ENCODE measurements at regions not wholly inside any gene's neighbourhood (a gene's known extent, or its start where the extent isn't known, plus 50 kb on each side); places are given as distances from the start of the nearest gene placed in this dataset.

DNA sequence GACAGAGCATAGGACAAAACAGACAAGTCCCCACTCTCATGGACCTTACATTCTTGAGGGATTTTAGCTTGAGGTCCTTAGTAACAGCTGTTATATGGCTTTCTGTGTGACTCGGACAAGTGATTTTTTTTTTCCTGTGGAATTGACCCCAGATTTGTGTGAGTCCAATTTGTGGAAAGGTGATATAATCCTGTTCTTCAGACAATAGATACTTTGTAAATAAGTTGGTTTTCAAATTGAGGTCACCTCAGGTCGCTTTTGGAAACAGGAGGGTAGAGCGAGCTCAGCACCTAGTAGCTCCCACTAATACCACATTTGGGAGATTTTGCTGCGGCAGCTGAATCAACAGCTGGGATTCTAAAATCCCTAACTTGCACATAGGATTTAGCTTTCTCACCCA is 1008.8 kb downstream of the ADGRL3 start:
- Histone ChIP-seq H2AFZ (ENCODE audit: low read length, unreplicated experiment) (no peak overlapping the region), H3K4me3 (ENCODE audit: low read depth, low read length) (no peak overlapping the region), H3K79me2 (ENCODE audit: control insufficient read depth, insufficient read depth, low read length, unreplicated experiment) (no peaks in the 10 kb centered on the region), H3K36me3 (ENCODE audit: insufficient read depth, low read length) (no peaks in the 10 kb centered on the region), H3K27me3 (ENCODE audit: insufficient read depth, low read length) (no peaks in the 10 kb centered on the region), H3K27ac (ENCODE audit: low read depth, low read length) (no peak overlapping the region), H3K4me1 (ENCODE audit: control insufficient read depth, insufficient read depth, low read length, unreplicated experiment) (no peaks in the 10 kb centered on the region)

DNA sequence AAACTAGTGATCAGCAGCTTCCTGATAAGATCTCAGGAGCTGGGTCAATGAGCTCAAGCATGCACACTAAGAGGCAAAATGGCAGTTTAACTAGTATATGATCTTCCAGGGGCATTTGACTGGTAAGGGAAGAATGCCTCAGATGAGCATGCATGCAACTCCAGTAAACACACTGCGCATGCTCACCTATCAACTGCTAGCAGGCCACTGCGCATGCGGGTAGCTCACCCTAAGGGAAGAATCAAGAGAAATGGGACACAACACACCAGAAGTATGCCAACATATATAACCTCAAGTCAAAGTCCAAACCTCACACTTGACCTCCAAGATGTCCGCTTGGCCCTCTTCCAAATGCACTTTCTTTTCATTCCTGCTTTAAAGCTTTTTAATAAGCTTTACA is 1004.0 kb downstream of the ADGRL3 start:
- Histone ChIP-seq H3K27me3 (ENCODE audit: insufficient read depth, low read length) (no peaks in the 10 kb centered on the region), H3K4me1 (ENCODE audit: control insufficient read depth, insufficient read depth, low read length, unreplicated experiment) (no peaks in the 10 kb centered on the region), H3K4me3 (ENCODE audit: low read depth, low read length) (no peak overlapping the region), H3K36me3 (ENCODE audit: insufficient read depth, low read length) (no peaks in the 10 kb centered on the region), H3K27ac (ENCODE audit: low read depth, low read length) (no peak overlapping the region), H3K79me2 (ENCODE audit: control insufficient read depth, insufficient read depth, low read length, unreplicated experiment) (no peaks in the 10 kb centered on the region), H2AFZ (ENCODE audit: low read length, unreplicated experiment) (no peak overlapping the region)

DNA sequence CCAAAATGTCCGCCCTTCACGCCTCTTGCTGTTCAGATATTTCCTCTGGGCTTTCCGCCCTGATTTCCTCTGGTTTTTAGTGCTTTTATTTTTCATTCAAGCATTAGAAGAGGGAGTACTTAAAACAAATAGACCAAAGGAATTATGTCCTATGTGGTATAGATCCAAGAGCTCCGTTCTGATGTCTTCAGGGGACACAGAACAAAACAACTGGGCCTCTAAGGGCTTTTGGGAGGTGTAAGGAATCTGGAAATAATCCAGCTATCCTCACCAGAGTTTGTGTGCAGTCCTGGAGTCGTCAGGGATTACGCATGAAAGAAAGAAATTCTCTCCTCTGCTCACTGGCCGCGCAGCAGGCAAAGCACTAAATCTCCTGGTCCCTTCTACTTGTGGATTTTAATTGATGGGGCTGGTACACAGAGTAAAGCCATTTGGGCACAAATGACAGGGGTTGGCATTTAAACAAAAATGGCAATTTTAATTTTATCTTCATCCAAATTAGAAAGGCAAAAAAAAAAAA is 999.2 kb downstream of the ADGRL3 start:
- no peak overlapping the region for H2AFZ ChIP-seq (ENCODE audit: low read length, unreplicated experiment)
- no peaks in the 10 kb centered on the region for H3K27me3 ChIP-seq (ENCODE audit: insufficient read depth, low read length)
- no peak overlapping the region for H3K27ac ChIP-seq (ENCODE audit: low read depth, low read length)
- H3K36me3 ChIP-seq (ENCODE audit: insufficient read depth, low read length), result no peaks in the 10 kb centered on the region
- H3K4me1 ChIP-seq (ENCODE audit: control insufficient read depth, insufficient read depth, low read length, unreplicated experiment), result no peaks in the 10 kb centered on the region
- H3K4me3 ChIP-seq (ENCODE audit: low read depth, low read length), result no peak overlapping the region
- no peaks in the 10 kb centered on the region for H3K79me2 ChIP-seq (ENCODE audit: control insufficient read depth, insufficient read depth, low read length, unreplicated experiment)

DNA sequence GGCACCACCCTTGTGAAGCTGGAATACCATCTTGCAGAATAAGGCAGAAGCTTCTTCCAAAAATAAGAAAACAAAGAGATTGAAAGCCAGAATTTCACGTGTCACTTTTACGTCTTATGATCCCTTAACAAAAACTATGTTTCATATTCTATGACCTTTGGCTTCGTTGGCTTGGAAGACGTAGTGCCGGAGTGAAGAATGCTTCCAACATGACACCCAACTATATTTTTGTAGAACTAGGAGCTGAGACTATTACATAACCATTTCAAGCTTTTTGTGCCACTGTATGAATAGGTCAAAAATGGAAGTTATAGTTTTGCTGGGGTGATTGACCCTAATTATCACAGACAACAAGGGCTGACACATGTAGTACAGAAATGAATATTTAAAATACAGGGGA is 996.2 kb downstream of the ADGRL3 start:
- H3K27ac ChIP-seq (ENCODE audit: low read depth, low read length), result no peak overlapping the region
- no peaks in the 10 kb centered on the region for H3K79me2 ChIP-seq (ENCODE audit: control insufficient read depth, insufficient read depth, low read length, unreplicated experiment)
- H3K4me3 ChIP-seq (ENCODE audit: low read depth, low read length), result no peak overlapping the region
- no peak overlapping the region for H2AFZ ChIP-seq (ENCODE audit: low read length, unreplicated experiment)
- H3K27me3 ChIP-seq (ENCODE audit: insufficient read depth, low read length), result no peaks in the 10 kb centered on the region
- H3K36me3 ChIP-seq (ENCODE audit: insufficient read depth, low read length), result no peaks in the 10 kb centered on the region
- no peaks in the 10 kb centered on the region for H3K4me1 ChIP-seq (ENCODE audit: control insufficient read depth, insufficient read depth, low read length, unreplicated experiment)

DNA sequence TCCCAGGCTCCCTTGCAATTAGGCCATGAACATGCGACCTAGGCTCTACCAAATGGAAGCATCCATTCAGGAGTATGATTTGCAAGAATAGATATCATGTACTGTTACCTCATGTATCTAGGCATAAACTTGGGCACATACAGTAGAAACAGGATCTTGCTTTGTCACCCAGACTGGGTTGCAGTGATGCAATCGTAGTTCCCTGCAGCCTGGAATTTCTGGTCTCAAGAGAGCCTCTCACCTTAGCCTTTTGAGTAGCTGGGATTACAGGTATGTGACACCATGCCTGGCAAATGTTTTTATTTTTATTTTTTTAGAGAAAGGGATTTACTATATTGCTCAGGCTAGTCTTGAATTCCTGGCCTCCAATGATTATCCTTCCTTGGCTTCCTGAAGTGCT is 994.2 kb downstream of the ADGRL3 start:
- Histone ChIP-seq H3K4me3 (ENCODE audit: low read depth, low read length) (no peak overlapping the region), H3K27ac (ENCODE audit: low read depth, low read length) (no peak overlapping the region), H3K27me3 (ENCODE audit: insufficient read depth, low read length) (no peaks in the 10 kb centered on the region), H3K36me3 (ENCODE audit: insufficient read depth, low read length) (no peaks in the 10 kb centered on the region), H3K4me1 (ENCODE audit: control insufficient read depth, insufficient read depth, low read length, unreplicated experiment) (no peaks in the 10 kb centered on the region), H2AFZ (ENCODE audit: low read length, unreplicated experiment) (no peak overlapping the region), H3K79me2 (ENCODE audit: control insufficient read depth, insufficient read depth, low read length, unreplicated experiment) (no peaks in the 10 kb centered on the region)

DNA sequence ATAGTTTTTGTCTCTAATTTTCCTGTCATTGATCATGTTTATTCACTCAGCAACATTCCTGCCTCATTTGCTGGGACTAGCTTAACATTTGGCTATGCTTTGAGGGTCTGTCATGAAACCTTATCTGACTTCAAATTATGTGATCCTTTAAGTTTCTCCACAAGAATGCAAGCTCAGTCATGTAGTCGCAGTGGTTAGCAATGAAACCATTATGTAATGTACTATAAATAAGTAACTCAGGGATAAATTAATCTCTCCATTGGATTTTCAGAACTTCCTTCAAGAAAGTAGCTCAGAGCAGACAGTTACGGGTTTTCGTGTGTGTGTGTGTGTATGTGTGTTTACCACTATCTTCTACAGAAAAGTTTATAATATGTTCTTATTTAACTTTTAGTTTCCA is 993.6 kb downstream of the ADGRL3 start:
- no peak overlapping the region for H3K27ac ChIP-seq (ENCODE audit: low read depth, low read length)
- no peaks in the 10 kb centered on the region for H3K36me3 ChIP-seq (ENCODE audit: insufficient read depth, low read length)
- H3K4me1 ChIP-seq (ENCODE audit: control insufficient read depth, insufficient read depth, low read length, unreplicated experiment), result no peaks in the 10 kb centered on the region
- no peak overlapping the region for H3K4me3 ChIP-seq (ENCODE audit: low read depth, low read length)
- no peak overlapping the region for H2AFZ ChIP-seq (ENCODE audit: low read length, unreplicated experiment)
- no peaks in the 10 kb centered on the region for H3K27me3 ChIP-seq (ENCODE audit: insufficient read depth, low read length)
- no peaks in the 10 kb centered on the region for H3K79me2 ChIP-seq (ENCODE audit: control insufficient read depth, insufficient read depth, low read length, unreplicated experiment)

DNA sequence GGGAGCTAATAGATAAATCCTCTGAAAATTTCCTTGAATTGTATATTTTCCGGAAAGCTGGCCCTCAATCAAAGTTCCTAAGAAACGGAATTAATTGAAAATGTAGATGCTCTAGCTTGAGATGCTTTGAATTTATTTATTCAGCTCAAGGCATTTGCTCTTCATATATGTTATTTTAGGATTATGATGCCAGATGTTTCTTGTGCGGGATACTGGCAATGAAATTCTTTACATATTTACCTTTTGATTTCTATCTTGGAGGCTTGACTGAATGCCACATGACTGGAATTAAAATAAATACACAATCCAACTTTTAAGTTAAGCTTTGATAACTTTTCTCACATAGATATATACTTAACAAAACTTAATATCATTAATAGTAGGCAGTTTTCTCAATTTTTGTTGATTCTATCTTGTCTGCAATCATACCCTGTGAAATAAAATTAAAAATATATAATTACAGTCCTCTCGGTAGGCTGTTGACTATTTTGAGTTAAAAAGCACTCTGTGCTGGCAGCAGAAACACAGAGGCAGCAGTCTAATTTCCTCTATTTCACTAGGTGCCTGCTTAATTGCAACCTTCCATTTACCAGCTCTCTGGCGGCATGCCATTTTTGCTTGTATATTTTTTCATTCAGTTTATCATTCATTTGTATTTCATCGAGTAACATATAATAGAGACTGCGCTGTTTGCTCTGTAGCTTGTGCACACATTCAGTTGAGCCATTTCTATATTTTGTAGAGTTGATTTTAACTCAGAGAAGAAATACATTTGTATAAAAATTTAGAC is 991.5 kb downstream of the ADGRL3 start:
- no peaks in the 10 kb centered on the region for H3K36me3 ChIP-seq (ENCODE audit: insufficient read depth, low read length)
- no peaks in the 10 kb centered on the region for H3K27me3 ChIP-seq (ENCODE audit: insufficient read depth, low read length)
- H3K4me3 ChIP-seq (ENCODE audit: low read depth, low read length), result no peak overlapping the region
- H3K27ac ChIP-seq (ENCODE audit: low read depth, low read length), result no peak overlapping the region
- H3K4me1 ChIP-seq (ENCODE audit: control insufficient read depth, insufficient read depth, low read length, unreplicated experiment), result no peaks in the 10 kb centered on the region
- no peaks in the 10 kb centered on the region for H3K79me2 ChIP-seq (ENCODE audit: control insufficient read depth, insufficient read depth, low read length, unreplicated experiment)
- H2AFZ ChIP-seq (ENCODE audit: low read length, unreplicated experiment), result no peak overlapping the region

DNA sequence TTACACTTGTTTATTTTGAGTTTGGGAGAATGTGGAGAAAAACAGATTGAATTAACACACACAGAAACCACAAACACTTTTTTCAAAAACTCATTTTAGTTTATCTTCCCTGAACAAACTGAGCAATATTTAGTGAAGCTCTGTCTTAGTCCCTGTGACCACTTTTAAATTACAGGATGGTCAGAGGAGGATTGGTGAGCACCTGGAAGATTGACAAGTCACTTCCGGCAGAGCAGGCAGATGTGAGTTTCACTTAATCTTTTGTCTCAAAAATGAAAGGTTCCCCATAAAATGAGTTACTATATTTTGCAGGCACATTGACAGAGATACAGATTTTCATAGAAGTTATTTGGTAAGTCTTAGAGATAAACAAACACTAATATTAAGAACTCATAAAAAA is 970.1 kb downstream of the ADGRL3 start:
- Histone ChIP-seq H3K4me1 (ENCODE audit: control insufficient read depth, insufficient read depth, low read length, unreplicated experiment) (no peaks in the 10 kb centered on the region), H2AFZ (ENCODE audit: low read length, unreplicated experiment) (no peak overlapping the region), H3K36me3 (ENCODE audit: insufficient read depth, low read length) (no peaks in the 10 kb centered on the region), H3K27ac (ENCODE audit: low read depth, low read length) (no peak overlapping the region), H3K27me3 (ENCODE audit: insufficient read depth, low read length) (no peaks in the 10 kb centered on the region), H3K4me3 (ENCODE audit: low read depth, low read length) (no peak overlapping the region), H3K79me2 (ENCODE audit: control insufficient read depth, insufficient read depth, low read length, unreplicated experiment) (no peaks in the 10 kb centered on the region)

DNA sequence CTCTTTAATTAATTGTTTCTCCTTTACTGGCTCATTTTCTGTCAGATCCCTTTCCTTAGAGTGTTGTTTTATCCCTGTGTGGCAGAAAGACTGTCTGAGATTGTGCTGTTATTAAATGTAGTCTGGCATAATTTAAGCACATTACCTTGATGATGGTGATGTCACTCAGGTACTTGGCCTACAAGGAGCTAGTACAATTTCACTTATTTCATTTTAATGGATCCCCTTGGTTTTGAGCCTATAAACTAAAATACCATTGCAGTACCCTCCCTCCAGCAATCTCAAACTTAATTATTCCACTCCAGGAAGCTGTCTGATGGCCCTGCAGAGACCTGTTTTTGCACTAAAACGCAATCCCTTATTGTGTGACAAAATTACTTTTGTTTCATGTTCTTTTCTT is 968.6 kb downstream of the ADGRL3 start:
- Histone ChIP-seq H3K36me3 (ENCODE audit: insufficient read depth, low read length) (no peaks in the 10 kb centered on the region), H3K27me3 (ENCODE audit: insufficient read depth, low read length) (no peaks in the 10 kb centered on the region), H2AFZ (ENCODE audit: low read length, unreplicated experiment) (no peak overlapping the region), H3K27ac (ENCODE audit: low read depth, low read length) (no peak overlapping the region), H3K4me3 (ENCODE audit: low read depth, low read length) (no peak overlapping the region), H3K4me1 (ENCODE audit: control insufficient read depth, insufficient read depth, low read length, unreplicated experiment) (no peaks in the 10 kb centered on the region), H3K79me2 (ENCODE audit: control insufficient read depth, insufficient read depth, low read length, unreplicated experiment) (no peaks in the 10 kb centered on the region)

DNA sequence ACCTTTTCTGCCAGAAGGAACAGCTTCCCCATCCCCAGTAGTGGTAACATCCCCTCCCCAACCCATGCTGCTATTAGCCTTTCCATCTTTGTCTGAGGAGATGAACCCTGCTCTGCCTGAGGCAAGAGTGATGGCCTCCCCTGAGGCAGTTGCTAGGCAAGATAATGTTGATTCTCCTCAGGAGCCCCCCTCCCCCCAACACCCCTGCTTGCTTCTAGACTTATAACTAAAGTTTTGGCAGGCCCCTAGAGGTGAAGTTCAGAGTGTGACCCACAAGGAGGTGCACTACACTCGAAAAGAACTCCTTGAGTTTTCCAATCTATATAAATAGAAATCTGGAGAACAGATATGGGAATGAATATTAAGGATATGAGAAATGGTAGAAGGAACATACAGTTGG is 962.5 kb downstream of the ADGRL3 start:
- Histone ChIP-seq H2AFZ (ENCODE audit: low read length, unreplicated experiment) (no peak overlapping the region), H3K79me2 (ENCODE audit: control insufficient read depth, insufficient read depth, low read length, unreplicated experiment) (no peaks in the 10 kb centered on the region), H3K27me3 (ENCODE audit: insufficient read depth, low read length) (no peaks in the 10 kb centered on the region), H3K4me1 (ENCODE audit: control insufficient read depth, insufficient read depth, low read length, unreplicated experiment) (no peaks in the 10 kb centered on the region), H3K4me3 (ENCODE audit: low read depth, low read length) (no peak overlapping the region), H3K27ac (ENCODE audit: low read depth, low read length) (no peak overlapping the region), H3K36me3 (ENCODE audit: insufficient read depth, low read length) (no peaks in the 10 kb centered on the region)

DNA sequence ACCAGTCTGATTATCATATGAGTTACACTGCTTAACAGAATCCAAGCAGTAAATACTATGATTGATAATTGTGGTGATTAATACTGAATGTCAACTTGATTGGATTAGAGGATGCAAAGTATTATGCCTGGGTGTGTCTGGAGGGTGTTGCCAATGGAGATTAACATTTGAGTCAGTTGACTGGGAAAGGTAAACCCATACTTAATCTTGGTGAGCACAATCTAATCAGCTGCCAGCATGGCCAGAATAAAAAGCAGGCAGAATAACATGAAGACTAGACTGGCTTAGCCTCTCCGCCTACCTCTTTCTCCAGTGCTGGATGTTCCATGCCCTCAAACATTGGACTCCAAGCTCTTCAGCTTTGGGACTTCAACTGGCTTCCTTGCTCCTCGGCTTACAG is 961.3 kb downstream of the ADGRL3 start:
- H3K79me2 ChIP-seq (ENCODE audit: control insufficient read depth, insufficient read depth, low read length, unreplicated experiment), result no peaks in the 10 kb centered on the region
- H2AFZ ChIP-seq (ENCODE audit: low read length, unreplicated experiment), result no peak overlapping the region
- H3K27ac ChIP-seq (ENCODE audit: low read depth, low read length), result no peak overlapping the region
- H3K27me3 ChIP-seq (ENCODE audit: insufficient read depth, low read length), result no peaks in the 10 kb centered on the region
- H3K4me3 ChIP-seq (ENCODE audit: low read depth, low read length), result no peak overlapping the region
- H3K4me1 ChIP-seq (ENCODE audit: control insufficient read depth, insufficient read depth, low read length, unreplicated experiment), result no peaks in the 10 kb centered on the region
- H3K36me3 ChIP-seq (ENCODE audit: insufficient read depth, low read length), result no peaks in the 10 kb centered on the region

Data from ACC112 (cell line).